ENCODE measurements at regions not wholly inside any gene's neighbourhood (a gene's known extent, or its start where the extent isn't known, plus 50 kb on each side); places are given as distances from the start of the nearest gene placed in this dataset.
"Not testable (repeated sequence)": the region's sequence is repeated elsewhere in the genome, so short reads cannot be mapped to it uniquely, and the experiment has no call there.

DNA sequence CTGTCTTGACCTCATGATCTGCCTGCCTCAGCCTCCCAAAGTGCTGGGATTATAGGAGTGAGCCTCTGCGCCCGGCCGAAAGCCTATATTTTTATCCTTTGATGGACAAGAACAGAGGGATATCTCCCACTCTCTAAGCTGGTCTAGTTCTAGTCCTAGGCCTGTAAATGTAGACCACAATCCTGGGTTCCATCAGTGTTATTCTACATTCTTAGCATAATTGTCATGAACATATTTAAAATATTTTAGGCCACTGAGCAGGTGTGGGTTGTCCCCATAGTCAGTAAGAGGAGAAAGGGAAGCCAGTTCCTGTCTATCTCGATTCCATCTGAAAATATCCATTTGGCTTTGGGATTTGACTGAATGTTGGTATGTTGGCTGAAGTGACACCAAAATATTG, 118.1 kb downstream of the EBLN2 start:
- TF ChIP-seq, protein P1, sequence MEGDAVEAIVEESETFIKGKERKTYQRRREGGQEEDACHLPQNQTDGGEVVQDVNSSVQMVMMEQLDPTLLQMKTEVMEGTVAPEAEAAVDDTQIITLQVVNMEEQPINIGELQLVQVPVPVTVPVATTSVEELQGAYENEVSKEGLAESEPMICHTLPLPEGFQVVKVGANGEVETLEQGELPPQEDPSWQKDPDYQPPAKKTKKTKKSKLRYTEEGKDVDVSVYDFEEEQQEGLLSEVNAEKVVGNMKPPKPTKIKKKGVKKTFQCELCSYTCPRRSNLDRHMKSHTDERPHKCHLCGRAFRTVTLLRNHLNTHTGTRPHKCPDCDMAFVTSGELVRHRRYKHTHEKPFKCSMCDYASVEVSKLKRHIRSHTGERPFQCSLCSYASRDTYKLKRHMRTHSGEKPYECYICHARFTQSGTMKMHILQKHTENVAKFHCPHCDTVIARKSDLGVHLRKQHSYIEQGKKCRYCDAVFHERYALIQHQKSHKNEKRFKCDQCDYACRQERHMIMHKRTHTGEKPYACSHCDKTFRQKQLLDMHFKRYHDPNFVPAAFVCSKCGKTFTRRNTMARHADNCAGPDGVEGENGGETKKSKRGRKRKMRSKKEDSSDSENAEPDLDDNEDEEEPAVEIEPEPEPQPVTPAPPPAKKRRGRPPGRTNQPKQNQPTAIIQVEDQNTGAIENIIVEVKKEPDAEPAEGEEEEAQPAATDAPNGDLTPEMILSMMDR (IDR thresholded peaks at IDR 0.05; ENCODE audit: insufficient read depth, missing control alignments) = no peak
- FAIRE-seq (no peak), DNase-seq (ENCODE audit: insufficient read length, low spot score) (no peak)

DNA sequence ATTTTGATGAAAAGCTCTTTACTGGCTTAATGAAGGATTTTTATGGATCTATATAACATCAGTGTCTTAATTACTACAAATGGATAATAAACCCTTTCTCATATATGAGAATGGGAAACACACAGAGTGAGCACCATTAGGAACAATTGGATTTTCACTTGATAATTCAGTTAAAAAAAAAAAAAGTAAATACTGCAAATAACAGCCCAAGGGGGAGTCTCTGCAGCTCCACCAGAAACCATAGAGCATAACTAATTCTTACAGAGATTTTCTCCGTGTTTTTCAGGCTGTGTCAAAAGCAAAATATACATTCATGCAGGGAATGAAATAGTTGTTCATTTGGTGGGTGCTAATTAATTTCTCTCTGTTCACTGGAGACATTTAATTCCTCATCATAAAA, 125.3 kb downstream of the EBLN2 start:
- DNase-seq (ENCODE audit: insufficient read length, low spot score) = no peak
- TF ChIP-seq, protein P1 (IDR thresholded peaks at IDR 0.05; ENCODE audit: insufficient read depth, missing control alignments) = no peak
- FAIRE-seq = no peak

GRCh38 chr3:73187328-73187727, 125.9 kb downstream of the EBLN2 start:
- DNase-seq (ENCODE audit: insufficient read length, low spot score) = no peak
- no peak for FAIRE-seq
- TF ChIP-seq, protein P1 (IDR thresholded peaks at IDR 0.05; ENCODE audit: insufficient read depth, missing control alignments) = no peak

- DNase-seq (ENCODE audit: insufficient read length, low spot score) (no peak), FAIRE-seq (no peak)
- TF ChIP-seq, protein P1 (IDR thresholded peaks at IDR 0.05; ENCODE audit: insufficient read depth, missing control alignments) = no peak
Measured at GRCh38 chr3:73188707-73189106, 127.2 kb downstream of the EBLN2 start.

GRCh38 chr3:73192036-73192738, 130.7 kb downstream of the EBLN2 start:
- no peak for FAIRE-seq
- TF ChIP-seq, protein P1 (IDR thresholded peaks at IDR 0.05; ENCODE audit: insufficient read depth, missing control alignments) = peak; percentile 42
- no peak for DNase-seq (ENCODE audit: insufficient read length, low spot score)

DNA sequence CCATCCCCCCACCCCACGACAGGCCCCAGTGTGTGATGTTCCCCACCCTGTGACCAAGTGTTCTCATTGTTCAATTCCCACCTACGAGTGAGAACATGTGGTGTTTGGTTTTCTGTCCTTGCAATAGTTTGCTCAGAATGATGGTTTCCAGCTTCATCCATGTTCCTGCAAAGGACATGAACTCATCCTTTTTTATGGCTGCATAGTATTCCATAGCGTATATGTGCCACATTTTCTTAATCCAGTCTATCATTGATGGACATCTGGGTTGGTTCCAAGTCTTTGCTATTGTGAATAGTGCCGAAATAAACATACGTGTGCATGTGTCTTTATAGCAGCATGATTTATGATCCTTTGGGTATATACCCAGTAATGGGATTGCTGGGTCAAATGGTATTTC, 132.5 kb downstream of the EBLN2 start:
- not testable (repeated sequence) for FAIRE-seq

DNA sequence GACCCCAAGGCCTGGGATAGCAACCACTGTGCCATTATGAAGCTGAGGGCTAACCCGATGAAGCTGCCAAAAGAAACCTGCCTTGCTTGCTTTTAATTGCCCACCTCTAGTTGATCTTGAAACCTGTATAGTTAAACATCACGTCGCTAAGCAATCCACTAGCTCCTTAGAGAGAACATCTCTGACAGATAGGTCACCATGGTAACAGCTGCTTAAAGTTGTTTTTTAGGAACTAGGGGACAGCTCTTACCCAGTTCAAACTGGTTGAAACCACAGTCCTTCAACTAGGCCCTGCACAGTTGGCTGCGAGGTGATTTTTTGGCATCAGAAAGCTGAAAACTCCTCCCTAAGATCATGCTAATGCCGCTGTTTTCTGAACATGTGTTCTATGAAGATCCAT, 135.7 kb downstream of the EBLN2 start:
- FAIRE-seq (no peak), DNase-seq (ENCODE audit: insufficient read length, low spot score) (no peak)
- TF ChIP-seq, protein P1 (IDR thresholded peaks at IDR 0.05; ENCODE audit: insufficient read depth, missing control alignments) = no peak

More for the DNA sequence above, 132.5 kb downstream of the EBLN2 start:
- DNase-seq (ENCODE audit: insufficient read length, low spot score) = not testable (repeated sequence)

All from D721Med (cell line).